GM21515 (cell line): ENCODE measurements at regions not wholly inside any gene's neighbourhood (a gene's known extent, or its start where the extent isn't known, plus 50 kb on each side); places are given as distances from the start of the nearest gene placed in this dataset.

ENCODE experiments used
- ATAC-seq: cut with Tn5 transposase; IDR thresholded peaks from one replicate; pipeline ENCODE4 v1.9.1; 2021; ENCODE audit not compliant: unreplicated experiment

- no peak for ATAC-seq
Observed at GRCh38 chrX:14193547-14193946, 163.9 kb upstream of the GEMIN8 start.

- ATAC-seq = no peak
Observed at GRCh38 chrX:14173873-14174272, 144.2 kb upstream of the GEMIN8 start.

- ATAC-seq = no peak
Observed at GRCh38 chrX:14164828-14165227, 135.1 kb upstream of the GEMIN8 start.

- no peak for ATAC-seq
Observed at GRCh38 chrX:14125462-14125861, 95.8 kb upstream of the GEMIN8 start.

- ATAC-seq = no peak
Observed at GRCh38 chrX:14124562-14124961, 94.9 kb upstream of the GEMIN8 start.

- ATAC-seq = peak; percentile 86
Observed at GRCh38 chrX:14095702-14096101, 66.0 kb upstream of the GEMIN8 start.

GRCh38 chrX:14094191-14094590 is 64.5 kb upstream of the GEMIN8 start:
- no peak for ATAC-seq

- ATAC-seq = no peak
Observed at GRCh38 chrX:14084466-14084865, 54.8 kb upstream of the GEMIN8 start.

- no peak for ATAC-seq
Observed at GRCh38 chrX:14083783-14084182, 54.1 kb upstream of the GEMIN8 start.

GRCh38 chrX:14079891-14080430 is 50.3 kb upstream of the GEMIN8 start:
- no peak for ATAC-seq
